Lower lobe of right lung (tissue), 2 donors: ENCODE measurements at regions not wholly inside any gene's neighbourhood (a gene's known extent, or its start where the extent isn't known, plus 50 kb on each side); places are given as distances from the start of the nearest gene placed in this dataset.

Experiments used
- ATAC-seq, 2 donors: fragments of 200-7000 bp; cut with Tn5 transposase; one replicate each; pipeline ENCODE4 v1.9.1; 2020 to 2022; ENCODE audit warnings: mild to moderate bottlenecking in 2 of 2, moderate library complexity in 2 of 2
- DNase-seq: peaks from one replicate; pipeline ENCODE4 v3.0.0-alpha.2; 2020
- H3K27ac ChIP-seq: fragments of 200-600 bp; one replicate; pipeline ENCODE4 v1.8.0; 2022
- H3K27me3 ChIP-seq: fragments of 200-600 bp; one replicate; pipeline ENCODE4 v1.8.0; 2022; ENCODE audit warnings: low read depth
- H3K36me3 ChIP-seq: fragments of 200-600 bp; one replicate; pipeline ENCODE4 v1.8.0; 2022; ENCODE audit warnings: mild to moderate bottlenecking
- H3K4me1 ChIP-seq: fragments of 200-600 bp; one replicate; pipeline ENCODE4 v1.8.0; 2022
- H3K4me3 ChIP-seq: fragments of 200-600 bp; one replicate; pipeline ENCODE4 v1.8.0; 2022; ENCODE audit warnings: mild to moderate bottlenecking
- H3K9me3 ChIP-seq: fragments of 200-600 bp; one replicate; pipeline ENCODE4 v1.8.0; 2022
- CTCF ChIP-seq: fragments of 200-600 bp; IDR thresholded peaks from one replicate; pipeline ENCODE4 v1.8.0; 2022; ENCODE audit warnings: antibody characterized with exemption, mild to moderate bottlenecking
- intact Hi-C: fragments of 100-400 bp; cut with DNase I; formaldehyde crosslinking; loops from one replicate; pipeline ENCODE4 v1.11.0; 2022
- donor health status: DM: no; HTN: yes; CAD: no; lungs with severe emphysema.

GRCh38 chr4:164408831-164409230, 345.1 kb upstream of the SMIM31 start:
- ATAC-seq, result no peak

DNA sequence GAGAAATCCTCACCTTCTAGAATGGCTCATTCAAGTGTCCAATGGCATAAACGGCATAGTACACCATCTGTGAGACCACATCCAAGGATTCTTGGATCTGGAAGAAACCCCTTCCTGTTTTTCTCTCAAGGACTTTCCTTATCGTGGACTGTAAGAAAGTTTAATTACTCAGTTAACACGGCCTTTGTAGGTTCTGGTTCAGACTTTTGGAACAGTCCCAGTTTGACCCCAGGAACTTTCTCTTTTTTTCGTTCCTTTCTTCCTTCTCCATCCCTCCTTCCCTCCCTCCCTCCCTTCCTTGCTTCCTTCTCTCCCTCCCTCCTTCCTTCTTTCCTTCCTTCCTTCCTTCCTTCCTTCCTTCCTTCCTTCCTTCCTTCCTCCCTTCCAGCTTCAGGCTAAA, 343.5 kb upstream of the SMIM31 start:
- Histone ChIP-seq H3K9me3 (no peaks in the 10 kb centered on the region), H3K4me3 (no peak overlapping the region), H3K4me1 (no peaks in the 10 kb centered on the region), H3K36me3 (no peaks in the 10 kb centered on the region), H3K27ac (no peak overlapping the region), H3K27me3 (no peaks in the 10 kb centered on the region)
- no peak for ATAC-seq
- DNase-seq, result no peak
- intact Hi-C loops, result no loop called here
- TF ChIP-seq CTCF, result no peak

More at GRCh38 chr4:164408831-164409230, 345.1 kb upstream of the SMIM31 start:
- H3K4me3 ChIP-seq, result no peak overlapping the region
- H3K27me3 ChIP-seq, result no peaks in the 10 kb centered on the region
- H3K9me3 ChIP-seq, result no peaks in the 10 kb centered on the region
- intact Hi-C loops, result no loop called here
- no peak for DNase-seq
- H3K4me1 ChIP-seq, result no peaks in the 10 kb centered on the region
- H3K36me3 ChIP-seq, result no peaks in the 10 kb centered on the region
- H3K27ac ChIP-seq, result no peak overlapping the region
- TF ChIP-seq CTCF, result no peak

DNA sequence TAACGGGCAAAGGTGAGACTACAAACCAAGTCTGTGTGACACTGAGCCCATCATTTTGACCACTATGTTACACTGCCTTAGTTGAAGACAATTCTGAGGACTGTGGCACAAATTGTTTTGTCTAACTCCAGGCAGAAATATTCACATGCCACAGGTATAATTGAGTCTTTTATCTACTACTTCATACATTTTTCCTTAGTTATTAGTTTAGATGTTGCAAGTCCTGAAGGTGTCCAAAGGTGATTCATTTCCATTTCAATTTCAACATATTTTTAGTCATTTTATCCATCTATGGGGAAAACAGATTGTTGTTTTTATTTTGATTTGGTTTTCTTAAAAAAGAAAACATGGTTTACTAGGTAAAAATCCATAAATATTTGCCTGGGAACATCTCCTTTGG, 341.7 kb upstream of the SMIM31 start:
- no peak for ATAC-seq
- H3K4me3 ChIP-seq, result no peak overlapping the region
- no peak for TF ChIP-seq CTCF
- no peak overlapping the region for H3K27ac ChIP-seq
- DNase-seq, result no peak
- no peaks in the 10 kb centered on the region for H3K4me1 ChIP-seq
- H3K9me3 ChIP-seq, result no peaks in the 10 kb centered on the region
- intact Hi-C loops, result no loop called here
- H3K36me3 ChIP-seq, result no peaks in the 10 kb centered on the region
- no peaks in the 10 kb centered on the region for H3K27me3 ChIP-seq

DNA sequence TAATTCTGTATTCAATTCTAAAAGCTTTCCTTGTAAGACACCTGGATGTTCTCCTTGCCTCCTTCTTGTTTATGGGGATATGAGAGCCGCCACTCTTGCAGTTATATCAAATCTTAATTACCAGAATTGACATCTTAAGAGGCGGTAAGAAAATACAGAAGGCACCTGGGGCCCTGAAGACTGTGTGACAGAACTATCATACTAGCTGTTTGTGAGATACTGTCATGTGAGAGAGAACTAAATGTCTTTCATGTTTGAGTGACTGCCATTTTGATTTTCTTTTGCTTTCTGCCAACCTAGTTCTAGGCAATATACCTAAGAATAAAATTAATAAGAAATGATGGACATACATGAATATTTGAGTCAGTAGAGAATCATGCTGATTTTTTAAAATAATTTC, 340.2 kb upstream of the SMIM31 start:
- H3K4me3 ChIP-seq, result no peak overlapping the region
- H3K9me3 ChIP-seq, result peaks cover 3% of the 10 kb centered on the region
- H3K4me1 ChIP-seq, result no peaks in the 10 kb centered on the region
- intact Hi-C loops, result no loop called here
- no peak for DNase-seq
- no peak for TF ChIP-seq CTCF
- H3K27ac ChIP-seq, result no peak overlapping the region
- no peak for ATAC-seq
- no peaks in the 10 kb centered on the region for H3K36me3 ChIP-seq
- H3K27me3 ChIP-seq, result no peaks in the 10 kb centered on the region

- DNase-seq (no peak), ATAC-seq (no peak)
- no peak overlapping the region for H3K4me3 ChIP-seq
- no peaks in the 10 kb centered on the region for H3K27me3 ChIP-seq
- no peak overlapping the region for H3K27ac ChIP-seq
- no peaks in the 10 kb centered on the region for H3K4me1 ChIP-seq
- intact Hi-C loops, result no loop called here
- TF ChIP-seq CTCF, result no peak
- no peaks in the 10 kb centered on the region for H3K36me3 ChIP-seq
- peaks cover under 1% of the 10 kb centered on the region for H3K9me3 ChIP-seq
Measured at GRCh38 chr4:164423819-164424218, 330.1 kb upstream of the SMIM31 start.

- H3K27ac ChIP-seq, result no peak overlapping the region
- intact Hi-C loops, result no loop called here
- no peaks in the 10 kb centered on the region for H3K4me1 ChIP-seq
- H3K27me3 ChIP-seq, result no peaks in the 10 kb centered on the region
- no peak for DNase-seq
- no peak overlapping the region for H3K4me3 ChIP-seq
- TF ChIP-seq CTCF, result no peak
- no peak for ATAC-seq
- no peaks in the 10 kb centered on the region for H3K9me3 ChIP-seq
- no peaks in the 10 kb centered on the region for H3K36me3 ChIP-seq
Measured at GRCh38 chr4:164424846-164425245, 329.1 kb upstream of the SMIM31 start.
